HG03342 (cell line): ENCODE measurements at regions not wholly inside any gene's neighbourhood (a gene's known extent, or its start where the extent isn't known, plus 50 kb on each side); places are given as distances from the start of the nearest gene placed in this dataset.
"Not testable (repeated sequence)": the region's sequence is repeated elsewhere in the genome, so short reads cannot be mapped to it uniquely, and the experiment has no call there.

Source experiments
- ATAC-seq: cut with Tn5 transposase; IDR thresholded peaks from one replicate; pipeline ENCODE4 v1.9.1; 2021; ENCODE audit warnings: mild to moderate bottlenecking, moderate library complexity; ENCODE audit not compliant: unreplicated experiment

- no peak for ATAC-seq
These were observed 492.9 kb upstream of the ADGRL2 start for GRCh38 chr1:81307786-81308185.

- no peak for ATAC-seq
These were observed 494.7 kb upstream of the ADGRL2 start for GRCh38 chr1:81305997-81306452.

GRCh38 chr1:81304187-81304586 is 496.5 kb upstream of the ADGRL2 start:
- no peak for ATAC-seq

GRCh38 chr1:81299892-81300291 is 500.8 kb upstream of the ADGRL2 start:
- no peak for ATAC-seq

- ATAC-seq, result no peak
These were observed 502.5 kb upstream of the ADGRL2 start for GRCh38 chr1:81298266-81298665.

- no peak for ATAC-seq
These were observed 504.1 kb upstream of the ADGRL2 start for GRCh38 chr1:81296601-81297000.

- no peak for ATAC-seq
These were observed 510.4 kb upstream of the ADGRL2 start for GRCh38 chr1:81290326-81290725.

- ATAC-seq, result no peak
These were observed 512.0 kb upstream of the ADGRL2 start for GRCh38 chr1:81288689-81289088.

GRCh38 chr1:81287411-81288080 is 513.2 kb upstream of the ADGRL2 start:
- no peak for ATAC-seq

- ATAC-seq, result no peak
These were observed 530.7 kb upstream of the ADGRL2 start for GRCh38 chr1:81270051-81270450.

- no peak for ATAC-seq
These were observed 535.8 kb upstream of the ADGRL2 start for GRCh38 chr1:81264976-81265375.

- ATAC-seq, result no peak
These were observed 540.9 kb upstream of the ADGRL2 start for GRCh38 chr1:81259625-81260411.

GRCh38 chr1:81254560-81254959 is 546.2 kb upstream of the ADGRL2 start:
- ATAC-seq, result no peak

GRCh38 chr1:81254068-81254467 is 546.7 kb upstream of the ADGRL2 start:
- ATAC-seq, result no peak

- ATAC-seq, result no peak
These were observed 548.1 kb upstream of the ADGRL2 start for GRCh38 chr1:81252471-81253151.

- ATAC-seq, result not testable (repeated sequence)
These were observed 549.9 kb upstream of the ADGRL2 start for GRCh38 chr1:81250825-81251224.

- not testable (repeated sequence) for ATAC-seq
These were observed 555.5 kb upstream of the ADGRL2 start for GRCh38 chr1:81245084-81245715.

GRCh38 chr1:81244612-81245011 is 556.1 kb upstream of the ADGRL2 start:
- ATAC-seq, result not testable (repeated sequence)

GRCh38 chr1:81242103-81242502 is 558.6 kb upstream of the ADGRL2 start:
- ATAC-seq, result no peak

GRCh38 chr1:81238129-81238528 is 562.6 kb upstream of the ADGRL2 start:
- ATAC-seq, result no peak

GRCh38 chr1:81237473-81238089 is 563.2 kb upstream of the ADGRL2 start:
- no peak for ATAC-seq
